GM20000 (cell line): ENCODE measurements at regions not wholly inside any gene's neighbourhood (a gene's known extent, or its start where the extent isn't known, plus 50 kb on each side); places are given as distances from the start of the nearest gene placed in this dataset.

Experiments
- DNase-seq: peaks from one replicate; pipeline ENCODE4 v3.0.0; 2012; ENCODE audit warnings: low spot score
- CTCF ChIP-seq: IDR thresholded peaks from 2 replicates; pipeline ENCODE4 v1.5.1; 2012; ENCODE audit warnings: mild to moderate bottlenecking, control low read depth; ENCODE audit errors: extremely low read depth, missing control alignments

DNA sequence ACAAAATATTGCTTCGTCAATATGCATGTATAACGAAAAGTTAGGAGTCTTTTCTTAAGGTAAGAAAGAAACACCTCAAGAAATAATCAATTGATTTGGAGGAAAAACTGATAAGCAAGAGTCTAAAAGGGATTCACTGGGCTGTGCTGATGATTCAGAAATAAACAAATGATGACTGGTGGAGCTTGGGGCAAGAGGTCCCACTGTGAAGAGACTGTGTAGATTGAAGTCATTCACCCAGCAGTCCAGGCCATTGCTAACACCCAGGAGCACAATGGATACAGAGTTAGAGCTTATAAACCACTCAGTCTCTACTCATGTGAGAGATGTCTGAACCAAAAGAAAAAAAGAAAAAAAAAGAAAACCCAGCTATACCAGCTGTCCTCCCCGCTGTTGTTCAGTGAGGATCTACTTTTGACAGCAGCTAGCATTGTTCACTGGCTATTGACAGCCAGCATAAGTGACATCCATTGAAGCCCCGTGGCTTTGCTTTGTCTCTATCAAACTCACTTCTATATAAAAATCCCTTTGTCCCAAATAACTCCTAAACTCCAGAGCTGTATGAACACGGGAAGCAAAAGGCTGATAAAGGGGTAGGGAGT is 255.5 kb downstream of the KCTD12 start:
- no peak for TF ChIP-seq CTCF
- no peak for DNase-seq

- no peak for TF ChIP-seq CTCF
- no peak for DNase-seq
Observed at GRCh38 chr13:76622315-76623040, 263.7 kb downstream of the KCTD12 start.

GRCh38 chr13:76621705-76622104 is 264.5 kb downstream of the KCTD12 start:
- no peak for TF ChIP-seq CTCF
- no peak for DNase-seq

- no peak for TF ChIP-seq CTCF
- no peak for DNase-seq
Observed at GRCh38 chr13:76620036-76620435, 266.2 kb downstream of the KCTD12 start.

DNA sequence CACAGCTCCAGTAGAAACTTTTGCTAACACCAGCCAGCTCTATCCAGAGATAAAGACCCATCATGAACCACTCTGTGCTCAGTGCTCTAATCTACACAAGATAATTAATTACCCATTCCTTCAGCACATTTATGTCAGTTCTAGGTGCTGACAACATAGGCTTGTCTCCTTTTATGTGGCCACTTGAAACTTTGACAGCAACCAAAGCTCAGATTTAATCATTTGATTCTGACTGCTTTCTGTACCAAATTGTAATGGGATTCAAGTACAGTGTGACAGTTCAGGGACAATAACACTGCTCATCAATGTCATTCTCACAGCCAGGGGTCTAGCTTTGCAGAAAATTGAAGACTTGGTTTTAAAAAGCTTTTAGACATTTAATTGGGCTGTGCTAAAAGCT is 266.6 kb downstream of the KCTD12 start:
- DNase-seq = no peak
- no peak for TF ChIP-seq CTCF

- no peak for DNase-seq
- TF ChIP-seq CTCF = no peak
Observed at GRCh38 chr13:76610819-76611415, 275.3 kb downstream of the KCTD12 start.

- no peak for TF ChIP-seq CTCF
- DNase-seq = no peak
Observed at GRCh38 chr13:76609643-76610042, 276.6 kb downstream of the KCTD12 start.
